Adrenal gland (tissue), 5 donors: ENCODE measurements at regions not wholly inside any gene's neighbourhood (a gene's known extent, or its start where the extent isn't known, plus 50 kb on each side); places are given as distances from the start of the nearest gene placed in this dataset.

ENCODE experiments used
- CTCF ChIP-seq, 6 experiments: fragments of 450-650 bp in 4 of 6; fragments of 200-600 bp in 2 of 6; sonication (generic) in 1 of 6; IDR thresholded peaks; 1 replicate in 5 of 6; 2 replicates in 1 of 6; pipeline versions ENCODE4 v1.5.1 to v1.8.0; 2016 to 2021; ENCODE audit warnings: antibody characterized with exemption in 6 of 6, mild to moderate bottlenecking in 2 of 6, moderate library complexity in 1 of 6
- POLR2A ChIP-seq, 2 donors: fragments of 450-650 bp; IDR thresholded peaks; one replicate each; pipeline ENCODE4 v1.6.1; 2017; ENCODE audit warnings: antibody characterized with exemption in 2 of 2, mild to moderate bottlenecking in 2 of 2, moderate library complexity in 1 of 2
- donor health status: DM: no; HTN: no; CAD: no.

- TF ChIP-seq CTCF (IDR thresholded peaks at IDR 0.05) = no peak
- TF ChIP-seq POLR2A (IDR thresholded peaks at IDR 0.05) = no peak
Observed at GRCh38 chr17:54841656-54842055, 59.0 kb upstream of the TOM1L1 start.
